ENCODE measurements at regions not wholly inside any gene's neighbourhood (a gene's known extent, or its start where the extent isn't known, plus 50 kb on each side); places are given as distances from the start of the nearest gene placed in this dataset.

DNA sequence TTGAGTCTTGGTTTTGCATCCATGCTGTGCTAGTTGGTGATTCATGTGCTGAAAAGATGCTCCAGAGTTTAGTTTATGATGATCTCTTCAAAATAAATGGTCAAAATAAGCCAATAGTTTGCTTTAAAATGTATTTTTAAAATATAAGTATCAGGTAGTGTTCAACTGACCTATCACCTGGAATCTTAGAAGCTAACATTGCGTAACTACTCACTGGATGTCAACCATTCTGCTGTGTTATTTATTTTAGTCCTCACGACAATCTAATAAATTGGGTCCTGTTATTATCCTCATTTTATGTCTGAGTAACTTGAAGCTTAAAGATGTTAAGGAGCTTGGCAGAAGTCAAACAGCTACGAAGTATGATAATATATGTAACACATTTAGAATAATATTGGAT lies 563.7 kb upstream of the MDFIC2 start:
- TF ChIP-seq, protein P1, sequence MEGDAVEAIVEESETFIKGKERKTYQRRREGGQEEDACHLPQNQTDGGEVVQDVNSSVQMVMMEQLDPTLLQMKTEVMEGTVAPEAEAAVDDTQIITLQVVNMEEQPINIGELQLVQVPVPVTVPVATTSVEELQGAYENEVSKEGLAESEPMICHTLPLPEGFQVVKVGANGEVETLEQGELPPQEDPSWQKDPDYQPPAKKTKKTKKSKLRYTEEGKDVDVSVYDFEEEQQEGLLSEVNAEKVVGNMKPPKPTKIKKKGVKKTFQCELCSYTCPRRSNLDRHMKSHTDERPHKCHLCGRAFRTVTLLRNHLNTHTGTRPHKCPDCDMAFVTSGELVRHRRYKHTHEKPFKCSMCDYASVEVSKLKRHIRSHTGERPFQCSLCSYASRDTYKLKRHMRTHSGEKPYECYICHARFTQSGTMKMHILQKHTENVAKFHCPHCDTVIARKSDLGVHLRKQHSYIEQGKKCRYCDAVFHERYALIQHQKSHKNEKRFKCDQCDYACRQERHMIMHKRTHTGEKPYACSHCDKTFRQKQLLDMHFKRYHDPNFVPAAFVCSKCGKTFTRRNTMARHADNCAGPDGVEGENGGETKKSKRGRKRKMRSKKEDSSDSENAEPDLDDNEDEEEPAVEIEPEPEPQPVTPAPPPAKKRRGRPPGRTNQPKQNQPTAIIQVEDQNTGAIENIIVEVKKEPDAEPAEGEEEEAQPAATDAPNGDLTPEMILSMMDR (IDR thresholded peaks at IDR 0.05): no peak
- TF ChIP-seq POLR2A (IDR thresholded peaks at IDR 0.05): no peak
- TF ChIP-seq POLR2AphosphoS5 (IDR thresholded peaks at IDR 0.05): no peak
